OCI-LY1 (cell line): ENCODE measurements at regions not wholly inside any gene's neighbourhood (a gene's known extent, or its start where the extent isn't known, plus 50 kb on each side); places are given as distances from the start of the nearest gene placed in this dataset.

Experiments used
- CTCF ChIP-seq: fragments of 200-600 bp; sonication (generic), shearing (Covaris generic); IDR thresholded peaks from 2 replicates; pipeline ENCODE4 v1.5.1; 2017; ENCODE audit warnings: mild to moderate bottlenecking, antibody characterized with exemption, low read length, moderate library complexity, mixed read lengths
- EZH2 ChIP-seq: fragments of 200-600 bp; sonication (generic), shearing (Covaris generic); IDR thresholded peaks from 2 replicates; pipeline ENCODE4 v1.8.0; 2017; ENCODE audit warnings: borderline replicate concordance, mixed run types, mild to moderate bottlenecking, antibody characterized with exemption, low read length, moderate library complexity, mixed read lengths

- no peak for TF ChIP-seq CTCF
- TF ChIP-seq EZH2, result no peak
These were observed 391.2 kb downstream of the CBLN2 start for GRCh38 chr18:72152935-72153334.
